HG03108 (cell line): ENCODE measurements at regions not wholly inside any gene's neighbourhood (a gene's known extent, or its start where the extent isn't known, plus 50 kb on each side); places are given as distances from the start of the nearest gene placed in this dataset.
"Not testable (repeated sequence)": the region's sequence is repeated elsewhere in the genome, so short reads cannot be mapped to it uniquely, and the experiment has no call there.

ENCODE experiments used
- ATAC-seq: cut with Tn5 transposase; IDR thresholded peaks from one replicate; pipeline ENCODE4 v1.9.1; 2021; ENCODE audit warnings: moderate library complexity; ENCODE audit not compliant: unreplicated experiment

DNA sequence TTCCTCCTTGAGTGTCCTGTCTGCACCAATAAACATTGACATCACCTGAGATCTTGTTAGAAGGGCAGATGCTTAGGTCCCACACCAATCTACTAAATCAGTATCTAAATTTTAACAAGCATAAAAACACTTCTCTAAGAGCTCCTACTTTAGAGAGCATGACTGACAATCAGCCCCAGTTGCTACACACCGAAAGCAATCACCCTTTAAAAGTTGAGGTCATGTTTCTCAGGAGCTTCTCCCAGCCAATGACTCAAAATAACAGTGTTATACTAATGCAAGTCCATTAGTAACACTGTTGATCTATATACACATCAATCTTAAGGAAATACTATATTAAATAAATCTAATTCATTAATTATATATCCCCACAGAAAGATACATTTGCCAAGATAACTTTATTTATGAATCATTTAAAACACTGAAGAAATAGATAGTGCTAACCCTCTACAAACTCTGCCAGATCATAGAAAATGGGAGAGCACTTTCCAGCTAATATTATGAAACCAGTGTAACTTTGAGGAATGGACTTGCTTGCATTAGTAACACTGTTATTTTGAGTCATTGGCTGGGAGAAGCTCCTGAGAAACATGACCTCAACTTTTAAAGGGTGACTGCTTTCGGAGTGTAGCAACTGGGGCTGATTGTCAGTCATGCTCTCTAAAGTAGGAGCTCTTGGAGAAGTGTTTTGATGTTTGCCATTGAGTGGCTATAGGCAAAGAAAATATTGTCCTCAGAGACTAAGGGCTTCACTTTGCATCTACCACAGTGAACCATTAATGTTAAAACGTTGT, 109.8 kb upstream of the HDX start:
- ATAC-seq: no peak

DNA sequence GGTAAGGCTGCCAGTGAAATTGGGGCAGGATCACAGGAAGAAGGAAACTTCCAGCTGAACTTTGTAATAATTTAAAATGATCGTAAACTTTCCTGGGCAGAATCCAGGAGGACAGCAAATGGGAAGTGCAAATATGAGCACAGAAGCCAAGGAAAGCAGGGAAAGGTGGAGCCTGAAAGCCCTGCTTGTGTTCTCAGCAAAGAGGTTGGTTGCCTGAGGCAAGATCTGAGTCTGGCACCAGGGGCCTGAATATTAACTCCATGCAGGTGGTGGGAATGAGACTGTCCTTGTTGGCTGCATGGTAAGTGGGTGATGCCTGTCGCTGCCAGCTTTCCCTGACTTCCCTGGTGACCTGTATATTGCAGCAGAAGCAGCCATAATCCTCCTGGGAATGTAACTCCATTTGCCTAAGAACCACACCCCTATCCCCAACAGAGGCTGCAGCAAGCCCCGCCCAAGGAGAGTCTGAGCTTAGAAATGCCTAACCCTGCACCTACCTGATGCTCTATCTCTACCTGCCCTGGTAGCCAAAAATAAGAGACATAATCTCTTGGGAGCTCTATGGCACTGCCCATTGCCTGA, 132.0 kb upstream of the HDX start:
- ATAC-seq: no peak

DNA sequence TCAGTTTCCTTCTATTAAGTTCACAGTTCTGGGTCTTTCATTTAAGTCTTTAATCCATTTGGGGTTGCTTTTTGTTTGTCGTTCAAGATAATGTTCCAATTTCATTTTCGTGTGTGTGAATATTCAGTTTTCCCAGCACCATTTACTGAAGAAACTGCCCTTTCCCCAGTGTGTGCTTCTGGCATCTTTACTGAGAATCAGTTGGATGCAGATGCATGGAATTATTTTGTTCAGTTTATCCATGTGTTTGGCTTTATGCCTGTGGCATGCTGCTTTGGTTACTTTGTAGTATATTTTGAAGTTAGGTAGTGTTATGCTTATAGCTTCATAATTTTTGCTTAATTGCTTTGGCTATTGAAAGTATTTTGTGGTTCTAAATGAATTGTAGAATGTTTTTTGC, 163.8 kb upstream of the HDX start:
- no peak for ATAC-seq

DNA sequence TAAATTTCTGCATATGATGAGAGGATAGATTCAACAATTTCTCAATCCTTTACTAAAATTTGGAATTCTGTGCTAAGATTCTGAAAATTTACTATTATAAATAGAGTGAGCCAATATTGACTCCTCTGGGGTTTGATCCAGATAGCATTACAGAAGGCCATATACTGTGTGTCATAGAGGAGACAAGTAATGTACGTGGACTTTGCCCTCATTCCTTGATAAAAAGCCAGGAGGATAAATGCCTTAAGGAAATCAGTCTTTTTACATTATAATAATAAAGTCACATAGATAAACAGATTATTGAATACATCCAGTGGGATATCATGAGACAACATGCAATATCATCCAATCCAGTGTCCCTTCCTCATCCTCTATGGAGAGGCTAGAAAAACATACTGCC, 188.0 kb upstream of the HDX start:
- no peak for ATAC-seq

DNA sequence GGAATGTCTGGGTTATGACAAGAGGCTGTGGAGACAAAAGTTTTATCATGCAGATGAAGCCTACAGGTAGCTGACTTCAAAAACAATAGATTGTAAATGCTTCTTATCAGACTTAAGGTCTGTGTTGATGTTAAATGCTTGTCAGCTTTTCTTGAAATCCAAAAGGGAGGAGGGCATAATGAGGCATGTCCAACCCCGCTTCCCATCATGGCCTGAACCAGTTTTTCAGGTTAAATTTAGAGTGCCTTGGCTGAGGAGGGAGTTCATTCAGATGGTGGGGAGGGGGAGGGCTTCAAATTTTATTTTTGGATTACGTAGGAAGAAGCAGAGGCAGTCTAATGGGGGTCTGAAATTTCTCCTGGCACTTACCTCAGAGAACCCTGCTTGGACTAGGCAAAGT, 207.7 kb upstream of the HDX start:
- ATAC-seq: no peak

DNA sequence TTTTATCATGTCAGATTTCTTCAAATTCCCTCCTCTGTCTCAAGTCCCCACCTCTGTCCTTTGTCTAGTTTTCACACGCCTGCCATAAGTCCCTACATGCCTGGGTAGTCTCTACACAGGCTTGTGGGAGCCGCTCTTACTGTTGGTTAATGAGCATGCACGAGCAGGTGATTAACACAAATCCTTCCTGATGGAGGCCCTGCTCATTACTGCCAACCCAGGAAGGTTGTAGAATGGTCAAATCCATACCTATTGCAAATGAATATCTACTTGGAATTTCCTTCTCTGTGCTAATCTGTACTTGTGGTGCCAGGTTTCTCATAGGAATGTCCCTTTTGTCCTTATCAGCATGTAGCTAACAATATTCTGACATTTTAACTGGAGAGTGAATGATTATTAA, 208.4 kb upstream of the HDX start:
- ATAC-seq: no peak

DNA sequence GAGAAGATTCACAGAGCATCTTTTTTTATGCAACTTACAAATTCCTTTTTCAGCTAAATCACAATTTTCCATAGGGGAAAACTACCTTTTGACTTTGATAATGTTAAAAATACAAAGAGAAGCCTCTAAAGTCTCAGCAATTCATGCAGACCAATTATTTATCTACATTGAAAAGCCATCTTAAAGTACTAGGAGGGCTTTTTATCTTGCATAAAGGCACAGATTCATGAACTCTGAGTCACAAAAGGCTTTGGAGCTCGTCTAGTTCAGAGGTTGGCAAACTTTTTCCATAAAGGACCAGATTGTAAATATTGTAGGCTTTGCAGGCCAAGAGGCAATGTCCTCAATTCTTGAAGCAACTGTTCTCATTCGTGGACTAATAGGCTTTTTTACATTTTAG, 210.4 kb upstream of the HDX start:
- ATAC-seq: no peak

DNA sequence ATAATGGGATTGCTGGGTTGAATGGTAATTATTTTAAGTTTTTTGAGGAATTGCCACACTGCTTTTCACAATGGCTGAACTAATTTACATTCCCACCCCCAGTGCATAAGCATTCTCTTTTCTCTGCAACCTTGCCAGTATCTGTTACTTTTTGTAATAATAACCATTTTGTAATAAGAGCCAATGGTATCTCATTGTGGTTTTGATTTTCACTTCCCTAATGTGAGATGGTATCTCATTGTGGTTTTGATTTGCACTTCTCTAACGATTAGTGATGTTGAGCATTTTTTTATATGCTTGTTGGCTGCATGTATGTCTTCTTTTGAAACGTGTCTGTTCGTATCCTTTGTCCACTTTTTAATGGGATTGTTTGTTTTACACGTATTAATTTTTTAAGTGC, 213.1 kb upstream of the HDX start:
- no peak for ATAC-seq

DNA sequence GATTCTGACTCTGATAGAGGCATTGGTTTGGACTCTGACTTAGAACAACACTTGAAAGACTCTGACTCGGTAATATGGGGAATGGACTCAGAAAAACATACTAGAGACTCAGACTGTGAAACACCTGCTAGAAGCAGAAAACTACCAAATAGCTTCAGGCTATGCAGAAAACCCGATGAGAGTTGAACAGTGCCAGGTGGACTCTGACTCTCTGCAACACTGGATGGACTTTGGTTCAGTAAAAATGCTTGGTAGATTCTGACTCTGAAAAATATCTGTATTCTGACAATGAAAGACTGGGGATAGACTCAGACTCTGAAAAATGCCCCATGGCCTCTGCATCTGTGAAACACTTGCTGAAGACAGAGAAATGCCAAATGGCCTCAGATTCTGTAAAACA, 215.1 kb upstream of the HDX start:
- no peak for ATAC-seq

DNA sequence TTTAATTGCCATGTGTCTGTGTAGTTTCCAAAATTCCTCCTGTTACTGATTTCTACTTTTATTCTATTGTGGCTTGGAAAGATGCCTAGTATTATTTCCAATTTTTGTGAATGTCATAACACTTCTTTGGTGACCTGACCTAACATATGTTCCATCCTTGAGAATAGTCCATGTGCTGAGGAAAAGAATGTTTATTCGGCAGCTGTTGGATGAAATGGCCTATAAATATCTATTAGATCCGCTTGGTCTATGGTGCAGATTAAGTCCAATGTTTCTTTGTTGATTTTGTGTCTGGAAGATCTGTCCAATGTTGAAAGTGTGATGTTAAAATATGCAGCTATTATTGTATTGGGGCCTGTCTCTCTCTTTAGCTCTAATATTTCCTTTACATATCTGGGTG, 219.2 kb upstream of the HDX start:
- ATAC-seq: no peak

DNA sequence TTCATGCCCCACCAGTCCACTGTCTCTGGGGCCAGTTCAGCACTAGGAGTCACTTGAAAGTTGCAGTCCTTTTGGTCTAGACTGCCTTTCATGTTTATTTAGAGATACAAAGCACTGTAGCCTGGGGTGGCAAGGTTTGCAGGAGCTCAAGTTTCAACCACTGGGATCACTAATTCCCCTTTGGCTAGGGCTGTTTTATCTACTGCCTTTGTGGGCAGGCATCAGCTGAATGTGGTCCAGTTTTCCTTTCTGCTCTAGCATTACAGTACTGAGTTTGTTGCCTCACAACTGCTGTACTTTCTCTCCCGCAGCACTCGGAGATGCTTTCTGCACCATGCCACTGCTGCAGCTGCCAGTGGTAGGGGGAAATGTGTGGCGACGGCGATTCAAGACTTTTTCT, 222.3 kb upstream of the HDX start:
- ATAC-seq: no peak

DNA sequence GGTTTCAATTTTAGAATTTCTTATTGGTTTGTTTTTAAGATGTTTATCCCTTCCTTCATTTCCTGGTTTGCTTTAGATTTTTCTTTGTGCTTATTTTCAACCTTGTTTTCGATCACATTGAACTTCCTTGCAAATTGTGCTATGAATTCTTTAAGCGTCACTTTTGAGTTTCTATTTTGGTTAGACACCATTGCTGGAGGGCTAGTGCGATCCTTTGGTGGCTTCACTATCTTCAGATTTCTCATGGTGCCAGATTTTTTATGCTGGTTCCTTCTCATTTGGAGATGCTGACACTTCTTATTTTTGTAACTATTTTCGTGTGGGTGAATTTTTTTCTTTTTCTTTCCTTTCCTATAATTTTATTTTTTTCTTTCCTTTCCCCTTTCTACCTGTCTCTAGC, 227.2 kb upstream of the HDX start:
- ATAC-seq: no peak

DNA sequence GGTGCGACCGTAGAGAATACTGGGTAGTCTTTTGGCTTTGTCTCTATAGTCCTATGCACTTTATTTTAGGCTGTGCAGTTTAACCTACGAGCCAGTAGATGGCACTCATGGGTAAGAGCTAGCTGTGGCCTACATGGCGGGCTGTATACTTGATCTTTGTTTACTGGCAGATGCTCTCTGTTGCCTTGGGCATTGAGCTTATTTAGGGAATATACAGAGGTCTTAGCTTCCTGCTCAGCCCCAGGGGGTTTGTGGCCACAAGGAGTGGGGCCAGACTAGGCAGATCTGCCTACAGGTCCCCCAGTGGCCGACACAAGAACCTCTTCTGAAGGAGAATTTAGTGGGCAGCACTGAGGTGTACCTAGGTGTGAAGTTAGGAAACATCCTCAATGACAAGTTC, 227.6 kb upstream of the HDX start:
- ATAC-seq: peak; percentile 92

DNA sequence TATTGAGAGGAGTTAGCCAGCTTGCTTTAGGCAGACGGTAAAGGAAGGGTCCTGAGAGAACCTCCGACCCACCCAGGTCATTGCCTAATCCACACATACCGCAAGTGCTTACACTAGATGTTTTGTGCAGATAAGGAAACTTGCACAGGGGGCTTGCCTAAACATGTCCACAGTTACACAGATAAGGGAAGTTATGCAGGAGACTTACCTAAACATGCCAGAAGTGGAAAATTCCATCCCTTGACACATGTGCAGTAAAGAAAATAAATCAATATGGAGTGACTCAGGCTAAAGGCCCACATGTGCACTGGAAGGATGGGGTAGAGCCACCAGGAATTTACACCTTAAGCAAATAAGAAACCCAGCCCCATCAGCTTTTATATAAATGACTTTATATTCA, 232.8 kb upstream of the HDX start:
- ATAC-seq: no peak

DNA sequence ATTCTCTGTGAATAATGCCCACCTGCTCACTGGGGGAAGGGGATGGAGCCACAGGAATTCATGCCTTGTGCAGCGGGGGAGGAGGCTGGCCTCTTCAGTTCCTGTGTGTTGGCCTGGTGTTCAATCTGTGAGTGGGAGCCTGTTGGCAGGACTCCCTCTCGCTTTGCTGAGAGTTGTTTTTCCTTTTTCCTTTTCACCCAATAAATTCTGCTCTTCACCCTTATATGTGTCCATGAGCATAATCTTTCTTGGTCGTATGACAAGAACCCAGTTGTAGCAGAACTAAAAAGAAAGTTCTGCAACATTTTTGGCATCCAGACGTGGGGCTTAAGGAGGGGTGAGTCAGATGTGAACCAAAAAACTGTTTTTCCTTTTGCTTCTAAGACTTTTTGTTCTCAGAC, 235.2 kb upstream of the HDX start:
- ATAC-seq: no peak

DNA sequence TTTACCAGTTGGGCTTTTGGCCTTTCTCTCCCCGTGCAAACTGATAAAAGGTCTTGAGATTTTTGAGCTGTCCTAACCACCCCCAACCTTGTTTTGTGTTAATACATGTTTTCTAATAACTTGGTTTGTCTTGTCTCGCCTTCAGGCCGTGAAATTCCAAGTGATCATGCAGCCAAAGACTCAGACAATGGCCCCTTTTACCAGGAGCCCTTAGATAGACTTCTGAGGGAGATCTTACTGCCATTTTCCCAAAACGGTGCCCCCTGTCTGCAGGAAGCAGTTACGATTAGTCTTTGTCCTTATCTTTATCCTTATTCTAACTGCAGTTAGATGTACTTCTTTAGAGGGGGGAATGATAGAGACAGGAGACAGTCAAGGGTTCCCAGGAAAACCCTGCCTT, 245.3 kb upstream of the HDX start:
- no peak for ATAC-seq

DNA sequence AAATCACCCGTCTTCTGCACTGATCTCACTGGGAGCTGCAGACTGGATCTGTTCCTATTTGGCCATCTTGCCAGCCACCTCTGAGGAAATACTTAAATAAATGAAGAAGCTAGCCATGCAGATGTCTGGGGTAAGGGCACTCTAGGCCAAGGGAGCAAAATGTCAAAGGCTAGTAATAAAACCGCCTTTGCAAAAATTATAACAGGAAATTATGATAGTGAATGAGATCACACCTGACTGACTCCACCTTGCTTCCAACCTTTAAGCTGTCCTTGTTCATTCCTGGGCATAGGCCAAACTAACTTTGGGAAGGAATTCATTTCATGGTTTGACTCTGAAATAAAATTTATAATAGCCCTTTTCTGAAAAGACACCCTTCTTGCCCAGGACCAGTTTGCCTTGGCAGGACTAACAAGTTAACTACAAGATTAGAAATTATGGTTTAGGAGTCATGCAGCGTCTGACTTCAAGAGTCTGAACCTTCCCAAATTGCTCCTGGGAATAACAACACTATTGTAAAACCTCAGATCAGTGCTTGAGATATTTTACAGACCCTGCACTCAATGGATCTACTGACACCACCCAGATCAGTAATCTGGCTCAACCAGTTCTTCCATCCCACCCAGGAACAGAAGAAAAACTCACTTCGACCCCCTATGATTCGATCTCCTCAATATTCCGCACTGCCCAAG, 246.9 kb upstream of the HDX start:
- ATAC-seq: no peak

DNA sequence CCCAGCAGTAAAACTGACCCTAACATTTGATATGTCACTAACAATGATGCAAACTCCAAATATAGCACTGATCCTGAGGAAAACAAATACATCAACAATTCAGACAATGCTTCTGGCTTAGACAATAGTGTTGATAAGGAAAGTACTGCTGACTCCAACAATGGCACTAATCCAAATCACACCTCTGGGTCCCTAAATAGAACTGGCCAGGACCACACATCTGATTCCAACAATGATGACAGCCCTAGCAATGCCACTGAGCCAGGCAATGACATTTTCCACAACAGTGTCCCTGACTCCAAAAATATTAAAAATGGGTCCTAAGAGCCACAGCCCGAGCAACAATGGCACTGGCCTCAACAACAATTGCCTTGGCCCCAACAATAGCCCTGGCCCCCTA, 243.1 kb upstream of the APOOL start:
- ATAC-seq: no peak

DNA sequence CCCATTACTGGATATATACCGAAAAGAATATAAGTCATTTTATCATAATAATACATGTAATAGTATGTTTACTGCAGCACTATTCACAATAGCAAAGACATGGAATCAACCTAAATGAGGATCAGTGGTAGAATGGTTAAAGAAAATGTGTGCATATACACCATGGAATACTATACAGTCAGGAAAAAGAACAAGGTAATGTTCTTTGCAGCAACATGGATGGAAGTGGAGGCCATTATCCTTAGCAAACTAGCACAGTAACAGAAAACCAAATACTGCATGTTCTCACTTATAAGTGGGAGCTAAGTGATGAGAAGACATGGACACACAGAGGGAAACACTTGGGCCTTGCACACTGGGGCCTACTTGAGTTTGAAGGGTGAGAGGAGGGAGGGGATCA, 207.4 kb upstream of the APOOL start:
- no peak for ATAC-seq

DNA sequence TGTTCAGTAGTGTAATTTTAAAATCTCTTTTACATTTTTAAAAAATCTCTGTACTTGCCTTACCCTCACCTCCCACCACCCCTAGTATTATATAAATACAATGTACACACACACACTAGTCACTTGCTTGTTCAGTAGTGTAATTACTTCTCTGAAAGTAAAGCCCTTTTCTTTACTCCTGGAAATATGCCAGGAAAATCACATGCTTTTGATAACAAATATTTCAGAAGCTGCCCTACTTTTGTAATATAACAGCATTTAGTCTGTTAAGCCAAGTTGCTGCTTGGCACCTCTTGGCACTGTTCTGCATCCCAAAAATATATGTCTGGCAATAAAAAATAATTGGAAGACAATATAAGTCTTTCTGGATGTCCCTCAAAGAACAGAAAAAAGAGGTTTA, 172.8 kb upstream of the APOOL start:
- no peak for ATAC-seq

DNA sequence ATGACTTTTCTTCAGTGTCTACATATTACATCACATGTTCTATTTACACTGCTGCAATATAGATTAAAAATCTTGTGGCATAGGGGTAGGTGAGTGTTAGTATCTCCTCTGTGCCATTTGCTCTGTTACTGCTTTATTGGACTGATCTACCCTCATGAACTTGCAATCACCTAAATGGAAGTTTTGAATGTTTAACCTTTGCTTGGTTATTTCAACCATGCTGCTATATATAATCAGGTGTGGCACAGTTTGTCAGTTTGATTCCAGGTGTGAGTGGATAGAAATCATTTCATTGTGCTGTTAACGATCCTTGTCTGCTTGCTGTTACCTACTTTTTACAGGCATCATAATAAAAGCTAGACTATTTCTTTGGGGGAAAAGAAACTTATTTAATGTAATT, 157.1 kb upstream of the APOOL start:
- not testable (repeated sequence) for ATAC-seq

DNA sequence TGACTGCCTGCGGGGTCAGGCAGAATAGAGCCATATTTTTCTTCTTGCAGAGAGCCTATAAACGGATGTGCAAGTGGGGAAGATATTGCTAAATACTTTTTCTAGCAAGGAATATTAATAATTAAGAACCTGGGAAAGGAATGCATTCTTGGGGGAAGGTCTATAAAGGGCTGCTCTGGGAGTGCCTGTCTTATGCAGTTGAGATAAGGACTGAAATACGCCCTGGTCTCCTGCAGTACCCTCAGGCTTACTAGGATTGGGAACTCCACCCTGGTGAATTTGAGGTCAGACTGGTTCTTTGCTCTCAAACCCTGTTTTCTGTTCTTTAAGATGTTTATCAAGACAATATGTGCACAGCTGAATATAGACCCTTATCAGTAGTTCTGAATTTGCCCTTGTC, 152.5 kb upstream of the APOOL start:
- ATAC-seq: not testable (repeated sequence)
